Panc1 (cell line): ENCODE measurements at regions not wholly inside any gene's neighbourhood (a gene's known extent, or its start where the extent isn't known, plus 50 kb on each side); places are given as distances from the start of the nearest gene placed in this dataset.

Experiments used
- ATAC-seq: fragments of 200-7000 bp; cut with Tn5 transposase; 2 replicates; pipeline ENCODE4 v1.9.1; 2020; ENCODE audit warnings: mild to moderate bottlenecking, moderate library complexity
- BruUV-seq: library from RNA; stranded (reverse); fragments of 400-500 nt; replicated peaks from 2 replicates; lab custom pipeline; 2021; lab: Mats Ljungman, UMichigan
- CTCF ChIA-PET: fragments of 300-600 bp; sonication (Branson Sonifier 250); formaldehyde crosslinking; loops from one replicate; lab custom pipeline; 2022; ENCODE audit warnings: antibody characterized with exemption; lab: Charles Lee
- POLR2A ChIA-PET: fragments of 300-600 bp; sonication (Branson Sonifier 250); formaldehyde crosslinking; loops from one replicate; lab custom pipeline; 2022; ENCODE audit warnings: antibody characterized with exemption; lab: Charles Lee
- DNase-seq: peaks from one replicate; pipeline ENCODE4 v3.0.0-alpha.2; 2010; ENCODE audit warnings: low read depth, low spot score
- H3K27ac ChIP-seq: 2 replicates; pipeline ENCODE4 v1.5.1; 2011; ENCODE audit warnings: mild to moderate bottlenecking, low read length, inconsistent platforms
- H3K27me3 ChIP-seq: fragments of 200-500 bp; sonication (Bioruptor generic); 2 replicates; pipeline ENCODE4 v1.6.0; 2014; ENCODE audit warnings: low read length, inconsistent platforms; ENCODE audit not compliant: control insufficient read depth, insufficient read depth
- H3K36me3 ChIP-seq: fragments of 200-500 bp; sonication (Bioruptor generic); 2 replicates; pipeline ENCODE4 v1.5.1; 2014; ENCODE audit warnings: inconsistent platforms, mild to moderate bottlenecking, low read length, moderate library complexity; ENCODE audit not compliant: control insufficient read depth, insufficient read depth
- H3K4me1 ChIP-seq: 2 replicates; pipeline ENCODE4 v1.5.1; 2011; ENCODE audit warnings: inconsistent platforms, mild to moderate bottlenecking, low read length, moderate library complexity; ENCODE audit not compliant: control insufficient read depth, insufficient read depth
- H3K4me3 ChIP-seq, 2 experiments: 2 replicates each; pipeline ENCODE4 v1.5.1; 2011 to 2012; ENCODE audit warnings: low read depth in 2 of 2, low read length in 2 of 2, mild to moderate bottlenecking in 2 of 2, inconsistent platforms in 1 of 2, moderate library complexity in 1 of 2
- H3K9me3 ChIP-seq: fragments of 200-500 bp; sonication (Bioruptor generic); 2 replicates; pipeline ENCODE4 v1.5.1; 2014; ENCODE audit warnings: low read depth, mild to moderate bottlenecking, inconsistent platforms, low read length, moderate library complexity; ENCODE audit not compliant: control insufficient read depth, insufficient read depth
- CTCF ChIP-seq: fragments of 450-650 bp; IDR thresholded peaks from 2 replicates; pipeline ENCODE4 v1.5.1; 2017; ENCODE audit warnings: mild to moderate bottlenecking
- POLR2AphosphoS5 ChIP-seq: IDR thresholded peaks from 2 replicates; pipeline ENCODE4 v1.6.1; 2012; ENCODE audit warnings: mild to moderate bottlenecking, low read depth, low read length, moderate library complexity
- SIN3A ChIP-seq: IDR thresholded peaks from 2 replicates; pipeline ENCODE4 v1.6.1; 2012; ENCODE audit warnings: low read depth, mild to moderate bottlenecking, low read length, moderate library complexity, borderline replicate concordance; ENCODE audit not compliant: insufficient read depth
- TCF7L2 ChIP-seq: IDR thresholded peaks from 2 replicates; pipeline ENCODE4 v1.6.1; 2011; ENCODE audit warnings: mild to moderate bottlenecking, low read depth, low read length, inconsistent platforms
- in situ Hi-C: cut with HindIII; loops from 2 replicates; pipeline ENCODE4 v1.10.0; 2016; ENCODE audit warnings: low sequenced_read_pairs, low pct_unique_long_range_greater_than_20kb
- intact Hi-C: fragments of 100-400 bp; cut with micrococcal nuclease; formaldehyde crosslinking; loops from one replicate; pipeline ENCODE4 v1.10.0; 2022; ENCODE audit not compliant: unreplicated experiment
- TF ChIP-seq, protein P1 (sequence below), 2 experiments: IDR thresholded peaks; 2 replicates each; pipeline ENCODE4 v1.6.1; 2011 to 2012; ENCODE audit warnings: low read depth in 2 of 2, control low read depth in 1 of 2, low read length in 1 of 2, mild to moderate bottlenecking in 1 of 2, moderate library complexity in 1 of 2; ENCODE audit not compliant: insufficient read depth in 1 of 2

- CTCF ChIA-PET, result no interaction called here
- intact Hi-C loops, result no loop called here
- Histone ChIP-seq H3K9me3 (no peaks in the 10 kb centered on the region), H3K27ac (no peak overlapping the region), H3K4me1 (no peaks in the 10 kb centered on the region), H3K4me3 (no peak overlapping the region), H3K36me3 (no peaks in the 10 kb centered on the region), H3K27me3 (no peaks in the 10 kb centered on the region)
- DNase-seq (no peak), ATAC-seq (no peak)
- POLR2A ChIA-PET, result no interaction called here
- no TSS peak for BruUV-seq
- TF ChIP-seq POLR2AphosphoS5 (no peak), TCF7L2 (no peak), CTCF (no peak), SIN3A (no peak)
- TF ChIP-seq, protein P1, sequence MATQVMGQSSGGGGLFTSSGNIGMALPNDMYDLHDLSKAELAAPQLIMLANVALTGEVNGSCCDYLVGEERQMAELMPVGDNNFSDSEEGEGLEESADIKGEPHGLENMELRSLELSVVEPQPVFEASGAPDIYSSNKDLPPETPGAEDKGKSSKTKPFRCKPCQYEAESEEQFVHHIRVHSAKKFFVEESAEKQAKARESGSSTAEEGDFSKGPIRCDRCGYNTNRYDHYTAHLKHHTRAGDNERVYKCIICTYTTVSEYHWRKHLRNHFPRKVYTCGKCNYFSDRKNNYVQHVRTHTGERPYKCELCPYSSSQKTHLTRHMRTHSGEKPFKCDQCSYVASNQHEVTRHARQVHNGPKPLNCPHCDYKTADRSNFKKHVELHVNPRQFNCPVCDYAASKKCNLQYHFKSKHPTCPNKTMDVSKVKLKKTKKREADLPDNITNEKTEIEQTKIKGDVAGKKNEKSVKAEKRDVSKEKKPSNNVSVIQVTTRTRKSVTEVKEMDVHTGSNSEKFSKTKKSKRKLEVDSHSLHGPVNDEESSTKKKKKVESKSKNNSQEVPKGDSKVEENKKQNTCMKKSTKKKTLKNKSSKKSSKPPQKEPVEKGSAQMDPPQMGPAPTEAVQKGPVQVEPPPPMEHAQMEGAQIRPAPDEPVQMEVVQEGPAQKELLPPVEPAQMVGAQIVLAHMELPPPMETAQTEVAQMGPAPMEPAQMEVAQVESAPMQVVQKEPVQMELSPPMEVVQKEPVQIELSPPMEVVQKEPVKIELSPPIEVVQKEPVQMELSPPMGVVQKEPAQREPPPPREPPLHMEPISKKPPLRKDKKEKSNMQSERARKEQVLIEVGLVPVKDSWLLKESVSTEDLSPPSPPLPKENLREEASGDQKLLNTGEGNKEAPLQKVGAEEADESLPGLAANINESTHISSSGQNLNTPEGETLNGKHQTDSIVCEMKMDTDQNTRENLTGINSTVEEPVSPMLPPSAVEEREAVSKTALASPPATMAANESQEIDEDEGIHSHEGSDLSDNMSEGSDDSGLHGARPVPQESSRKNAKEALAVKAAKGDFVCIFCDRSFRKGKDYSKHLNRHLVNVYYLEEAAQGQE (IDR thresholded peaks at IDR 0.05; ENCODE audit: insufficient read depth in 1 of 2, low read depth in 2 of 2, low read length in 1 of 2), result no peak
- in situ Hi-C loops, result no loop called here
These were observed 1476.9 kb downstream of the EFNB2 start for GRCh38 chr13:105058517-105058916.

GRCh38 chr13:105052711-105053110 lies 1482.8 kb downstream of the EFNB2 start:
- Histone ChIP-seq H3K36me3 (no peaks in the 10 kb centered on the region), H3K27me3 (no peaks in the 10 kb centered on the region), H3K9me3 (no peaks in the 10 kb centered on the region), H3K4me3 (no peak overlapping the region), H3K27ac (no peak overlapping the region), H3K4me1 (no peaks in the 10 kb centered on the region)
- POLR2A ChIA-PET, result no interaction called here
- no TSS peak for BruUV-seq
- no peak for ATAC-seq
- intact Hi-C loops (no loop called here), in situ Hi-C loops (no loop called here)
- CTCF ChIA-PET, result no interaction called here
- no peak for DNase-seq
- no peak for TF ChIP-seq CTCF
- no peak for TF ChIP-seq SIN3A
- no peak for TF ChIP-seq POLR2AphosphoS5
- no peak for TF ChIP-seq TCF7L2
- TF ChIP-seq, protein P1 (IDR thresholded peaks at IDR 0.05; ENCODE audit: insufficient read depth in 1 of 2, low read depth in 2 of 2, low read length in 1 of 2), result no peak
